ENCODE measurements at regions not wholly inside any gene's neighbourhood (a gene's known extent, or its start where the extent isn't known, plus 50 kb on each side); places are given as distances from the start of the nearest gene placed in this dataset.

DNA sequence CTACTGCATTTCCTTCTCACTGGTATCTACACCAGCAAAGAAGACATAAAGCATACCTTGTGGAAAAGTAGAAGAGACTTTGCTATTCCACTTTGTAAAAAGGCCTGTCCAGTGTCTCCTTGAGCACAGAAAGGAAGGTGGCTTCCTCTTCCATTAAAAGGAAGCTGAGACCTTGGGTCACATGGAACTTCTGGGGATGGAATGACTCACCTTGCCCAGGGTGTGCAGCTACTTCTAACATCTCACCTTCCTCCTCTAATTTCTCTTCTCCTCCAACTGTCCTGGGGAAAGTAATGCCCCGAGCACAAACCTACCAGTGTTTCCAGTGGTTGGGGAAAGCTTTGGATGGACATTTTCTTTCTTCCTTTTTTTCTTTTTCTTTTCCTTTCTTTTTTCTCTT lies 848.8 kb upstream of the MAP3K7 start:
- no peak for TF ChIP-seq CTCF (IDR thresholded peaks at IDR 0.05)
- no peak for TF ChIP-seq POLR2AphosphoS5 (IDR thresholded peaks at IDR 0.05)
- TF ChIP-seq EP300 (IDR thresholded peaks at IDR 0.05), result no peak
- no peak for TF ChIP-seq POLR2A (IDR thresholded peaks at IDR 0.05)

All from upper lobe of left lung (tissue), 4 donors.